HCEC 1CT (cell line): ENCODE measurements at regions not wholly inside any gene's neighbourhood (a gene's known extent, or its start where the extent isn't known, plus 50 kb on each side); places are given as distances from the start of the nearest gene placed in this dataset.

Experiments
- DNase-seq: peaks from one replicate; pipeline ENCODE4 v3.0.0-alpha.2; 2017

GRCh38 chr13:109846185-109846584, 59.8 kb upstream of the IRS2 start:
- no peak for DNase-seq

DNA sequence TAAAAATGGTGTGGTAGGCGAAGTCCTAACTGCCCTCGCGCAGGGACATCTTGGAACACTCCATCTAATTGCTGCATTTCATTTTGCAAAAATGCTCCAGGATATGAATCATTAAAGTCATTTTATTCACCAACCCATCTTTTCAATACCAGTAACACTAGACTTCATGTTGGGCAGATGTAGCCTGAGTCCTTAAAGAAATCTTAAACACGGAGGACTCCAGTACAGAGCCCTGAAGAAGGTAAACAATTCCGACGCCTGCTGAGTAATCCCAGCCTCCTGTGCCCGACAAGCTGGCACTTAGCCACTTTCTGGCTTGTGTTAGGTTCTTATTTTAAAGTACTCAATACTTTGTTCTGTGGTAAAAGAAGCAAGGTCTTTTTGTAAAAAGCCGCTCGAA, 58.0 kb upstream of the IRS2 start:
- DNase-seq = peak; percentile 44

GRCh38 chr13:109843695-109844094, 57.3 kb upstream of the IRS2 start:
- no peak for DNase-seq

DNA sequence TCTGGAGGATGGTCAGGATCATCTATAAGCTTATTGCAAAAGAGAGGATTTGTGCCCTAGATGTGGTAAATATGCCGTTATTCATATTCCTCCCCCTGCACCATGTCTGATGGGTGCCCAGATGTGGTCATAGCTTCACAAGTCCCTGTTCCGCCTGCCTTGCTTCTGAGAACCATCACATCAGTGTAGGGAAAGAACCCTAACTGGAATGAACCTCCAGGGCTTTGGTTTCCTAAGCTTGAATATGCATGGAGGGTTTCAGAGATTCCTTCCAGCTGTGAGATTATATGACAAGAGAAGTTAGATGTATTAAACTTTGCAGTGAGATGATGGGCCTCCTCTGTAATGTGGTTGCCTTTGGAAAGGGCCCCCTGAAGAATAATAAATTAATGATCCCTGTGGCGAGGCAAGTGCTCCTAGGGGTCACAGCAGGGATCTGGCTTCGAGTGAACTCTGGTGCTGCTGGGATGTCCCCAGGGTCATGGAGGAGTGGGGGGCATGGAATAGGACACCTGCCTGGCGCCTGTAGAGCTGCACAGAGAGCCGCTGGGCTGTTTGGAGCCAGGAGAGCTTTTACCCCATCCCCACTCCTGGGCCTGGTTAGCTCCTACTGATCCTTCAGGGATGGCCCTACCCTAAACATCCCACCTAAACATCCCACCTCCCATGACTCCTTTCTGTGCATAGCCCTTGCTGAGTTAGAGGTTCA, 56.0 kb upstream of the IRS2 start:
- no peak for DNase-seq

DNA sequence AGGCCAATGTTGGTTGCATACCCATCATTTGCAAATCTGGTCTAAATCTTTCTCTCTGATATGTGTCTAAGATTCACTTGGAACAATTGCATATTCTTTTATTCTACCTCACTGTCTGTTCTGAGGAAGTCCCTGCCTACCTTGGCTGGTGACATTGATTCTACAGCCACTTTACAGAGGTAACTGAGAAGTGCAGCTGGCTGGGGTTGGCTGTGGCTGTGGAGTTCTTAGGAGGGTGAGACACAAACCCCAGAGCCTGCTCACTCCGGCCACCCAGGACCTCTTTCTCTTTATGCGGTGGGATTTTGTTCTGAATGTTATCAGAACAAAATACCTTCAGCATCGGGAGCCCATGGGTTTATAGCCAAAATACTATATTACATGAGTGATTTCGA, 54.5 kb upstream of the IRS2 start:
- no peak for DNase-seq

DNA sequence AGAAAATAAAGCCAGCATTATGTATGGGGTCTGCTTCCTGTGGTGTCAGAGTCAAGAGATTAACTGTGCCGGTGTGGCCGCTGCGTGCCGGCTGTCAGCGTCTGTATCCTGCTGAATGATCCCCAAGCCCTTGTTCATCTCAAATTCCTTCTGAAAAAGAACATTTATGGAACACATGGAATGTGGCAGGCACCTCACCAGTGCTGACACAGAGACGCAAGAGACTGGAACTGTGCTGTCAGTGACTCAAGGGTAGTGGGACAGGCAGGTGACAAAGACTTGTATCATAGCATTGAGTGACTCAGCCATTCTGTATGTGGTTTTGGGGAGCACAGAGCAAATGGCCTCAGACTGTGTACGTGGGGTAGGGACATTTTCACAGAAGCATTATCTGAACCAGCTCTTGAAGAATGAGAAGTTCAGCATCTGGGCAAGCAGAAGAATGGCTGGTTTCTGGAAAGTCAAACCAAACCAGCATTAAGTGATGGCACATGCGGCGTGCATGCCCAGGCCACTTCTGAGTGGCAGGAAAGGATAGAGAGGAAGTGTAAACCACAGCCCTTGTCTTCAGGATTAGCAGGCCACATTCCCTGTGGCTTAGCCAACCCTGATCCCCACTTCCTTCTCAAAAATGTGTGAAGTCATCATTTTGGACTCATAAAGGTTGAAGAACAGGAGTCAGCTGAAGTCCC, 54.0 kb upstream of the IRS2 start:
- peak; percentile 88 for DNase-seq

- DNase-seq = no peak
These were observed 50.5 kb upstream of the IRS2 start for GRCh38 chr13:109836629-109837607.
